Middle frontal gyrus (tissue), 1 donor: ENCODE measurements at regions not wholly inside any gene's neighbourhood (a gene's known extent, or its start where the extent isn't known, plus 50 kb on each side); places are given as distances from the start of the nearest gene placed in this dataset.

ENCODE experiments used
- DNase-seq: peaks from one replicate; pipeline ENCODE4 v3.0.0-alpha.2; 2015; ENCODE audit warnings: low spot score; ENCODE audit errors: extremely low spot score

DNA sequence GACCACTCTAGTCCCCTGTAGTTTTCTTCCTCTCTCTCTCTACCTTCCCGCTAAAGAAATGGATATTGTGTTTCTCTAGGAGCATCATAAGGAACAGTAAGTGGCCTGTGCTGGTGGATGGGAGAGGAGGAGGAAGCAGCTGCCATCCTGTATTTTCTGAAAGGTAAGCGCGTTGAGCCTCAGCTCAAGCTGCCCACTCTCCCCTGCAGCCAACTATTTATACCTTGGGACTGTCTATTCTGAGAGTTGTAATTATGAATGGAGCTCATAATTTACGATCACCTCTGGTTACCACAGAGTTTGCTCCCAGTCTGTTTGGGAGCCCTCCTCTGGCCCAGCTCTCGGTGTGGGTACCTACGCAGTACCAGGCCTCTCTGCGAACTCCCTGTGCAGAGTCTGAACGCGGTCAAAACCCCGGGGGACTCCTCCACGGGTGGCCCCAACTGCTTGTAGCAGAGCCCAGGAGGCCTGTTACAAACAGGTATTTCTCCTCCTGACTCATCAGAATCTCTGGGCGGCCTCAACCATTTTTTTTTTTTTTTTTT, 285.4 kb downstream of the SMOC2 start:
- DNase-seq: no peak

DNA sequence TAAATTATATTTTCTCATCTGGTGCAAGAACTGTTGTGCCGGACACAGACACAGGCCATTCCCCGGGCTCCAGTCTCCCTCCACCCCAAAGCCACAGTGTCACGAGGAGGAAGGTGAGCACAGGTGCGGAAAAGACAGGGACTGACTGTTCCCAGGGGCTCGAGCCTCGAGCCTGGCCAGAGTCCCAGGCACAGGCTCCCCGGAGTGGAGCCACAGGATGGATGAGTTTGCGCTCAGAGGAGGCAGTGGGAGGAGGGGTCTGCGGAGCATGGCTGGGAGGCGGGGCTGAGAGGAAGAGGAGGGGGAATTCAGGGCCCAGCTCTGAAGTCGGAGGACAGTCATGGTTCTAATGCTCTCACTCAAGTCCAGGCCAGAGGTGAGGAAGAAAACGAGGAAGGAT, 284.8 kb downstream of the SMOC2 start:
- DNase-seq: no peak

- no peak for DNase-seq
These were observed 283.9 kb downstream of the SMOC2 start for GRCh38 chr6:168724669-168725570.

DNA sequence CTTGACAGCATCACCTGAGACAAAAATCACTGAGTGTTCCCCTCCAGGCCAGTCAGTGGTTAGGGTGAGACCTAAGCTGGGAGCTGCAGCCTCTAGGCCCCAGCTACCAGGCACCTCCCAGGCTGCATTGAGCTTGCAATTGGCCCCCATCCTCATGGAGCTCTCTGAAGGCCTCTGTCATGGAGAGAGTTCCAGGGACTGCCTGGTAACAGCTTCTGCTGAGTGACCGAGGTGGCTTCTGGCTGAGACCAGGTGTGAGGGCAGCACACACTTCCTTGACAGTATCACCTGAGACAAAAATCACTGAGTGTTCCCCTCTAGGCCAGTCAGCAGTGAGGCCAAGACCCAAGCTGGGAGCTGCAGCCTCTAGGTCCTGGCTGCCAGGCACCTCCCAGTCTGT, 283.0 kb downstream of the SMOC2 start:
- no peak for DNase-seq

GRCh38 chr6:168722397-168722796, 281.4 kb downstream of the SMOC2 start:
- no peak for DNase-seq

- no peak for DNase-seq
These were observed 280.6 kb downstream of the SMOC2 start for GRCh38 chr6:168721571-168721970.

GRCh38 chr6:168719901-168720300, 278.9 kb downstream of the SMOC2 start:
- DNase-seq: no peak

DNA sequence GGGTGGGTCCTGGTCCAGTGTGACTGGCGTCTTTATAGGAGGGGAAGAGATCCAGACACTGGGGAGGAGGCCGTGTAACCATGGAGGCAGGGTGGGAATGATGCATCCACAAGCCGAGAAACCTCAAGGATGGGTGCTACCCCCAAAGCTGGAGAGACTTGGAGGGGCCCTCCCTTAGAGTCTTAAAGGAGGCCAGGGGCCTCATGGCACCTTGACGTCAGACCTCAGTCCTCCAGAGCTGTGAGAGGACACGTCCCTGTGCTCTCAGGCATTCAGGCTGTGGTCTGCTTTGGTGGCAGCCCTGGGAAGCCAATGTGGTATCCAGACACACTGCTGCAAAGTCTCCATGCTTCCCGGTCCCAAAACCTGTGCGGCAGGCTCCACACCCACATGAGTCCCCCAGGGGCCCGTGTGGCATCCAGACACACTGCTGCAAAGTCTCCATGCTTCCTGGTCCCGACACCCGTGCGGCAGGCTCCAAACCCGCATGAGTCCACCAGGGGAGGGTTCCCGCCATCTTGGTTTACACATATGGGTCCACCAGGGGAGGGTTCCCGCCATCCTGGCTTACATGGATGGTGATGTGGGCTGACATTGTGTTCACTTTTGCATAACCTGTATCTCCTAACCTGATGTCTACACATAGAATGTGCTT, 278.0 kb downstream of the SMOC2 start:
- DNase-seq: no peak
